GM12878 (cell line): ENCODE measurements at regions not wholly inside any gene's neighbourhood (a gene's known extent, or its start where the extent isn't known, plus 50 kb on each side); places are given as distances from the start of the nearest gene placed in this dataset.

Experiments
- CTCF ChIP-seq, 3 experiments: IDR thresholded peaks in 2 of 3; conservative IDR thresholded peaks in 1 of 3; 2 replicates each; pipeline ENCODE4 v1.5.1; 2011; ENCODE audit warnings: low read depth in 3 of 3, low read length in 3 of 3, mild to moderate bottlenecking in 3 of 3, control low read depth in 2 of 3, moderate library complexity in 2 of 3, inconsistent platforms in 1 of 3, mixed read lengths in 1 of 3; ENCODE audit not compliant: control insufficient read depth in 2 of 3, insufficient read depth in 1 of 3; ENCODE audit errors: extremely low read depth in 1 of 3
- HDGF ChIP-seq: fragments of 450-650 bp; IDR thresholded peaks from 2 replicates; pipeline ENCODE4 v1.6.1; 2016; ENCODE audit warnings: antibody characterized with exemption
- MYC ChIP-seq: IDR thresholded peaks from 2 replicates; pipeline ENCODE4 v1.6.1; 2011; ENCODE audit warnings: mild to moderate bottlenecking, low read length, moderate library complexity, inconsistent platforms; ENCODE audit not compliant: insufficient read depth, insufficient replicate concordance, insufficient read length, severe bottlenecking
- SP1 ChIP-seq: IDR thresholded peaks from one replicate; pipeline ENCODE4 v1.6.1; 2011; ENCODE audit warnings: low read depth, low read length
- ZSCAN29 ChIP-seq: fragments of 450-650 bp; IDR thresholded peaks from 2 replicates; pipeline ENCODE4 v1.6.1; 2017; ENCODE audit warnings: mild to moderate bottlenecking, moderate library complexity

- TF ChIP-seq CTCF (IDR thresholded peaks at IDR 0.05 in 2 of 3, conservative IDR thresholded peaks at IDR 0.05 in 1 of 3; ENCODE audit: control insufficient read depth in 2 of 3, extremely low read depth in 1 of 3, insufficient read depth in 1 of 3, low read depth in 3 of 3, low read length in 3 of 3): no peak
- TF ChIP-seq SP1: no peak
- no peak for TF ChIP-seq HDGF
- TF ChIP-seq ZSCAN29: no peak
- no peak for TF ChIP-seq MYC
Measured at GRCh38 chr6:125423047-125423446, 121.3 kb upstream of the HDDC2 start.
